Body of pancreas (tissue), 4 donors: ENCODE measurements at regions not wholly inside any gene's neighbourhood (a gene's known extent, or its start where the extent isn't known, plus 50 kb on each side); places are given as distances from the start of the nearest gene placed in this dataset.

ENCODE experiments used
- POLR2A ChIP-seq, 3 donors: fragments of 450-650 bp; IDR thresholded peaks; one replicate each; pipeline ENCODE4 v1.6.1; 2016; ENCODE audit warnings: antibody characterized with exemption in 3 of 3, mild to moderate bottlenecking in 2 of 3
- TF ChIP-seq, protein P1 (sequence below), 7 experiments: fragments of 450-650 bp in 4 of 7; fragments of 200-600 bp in 3 of 7; sonication (generic) in 3 of 7; IDR thresholded peaks; one replicate each; pipeline ENCODE4 v1.5.1; 2016 to 2019; ENCODE audit warnings: antibody characterized with exemption in 7 of 7

- TF ChIP-seq, protein P1, sequence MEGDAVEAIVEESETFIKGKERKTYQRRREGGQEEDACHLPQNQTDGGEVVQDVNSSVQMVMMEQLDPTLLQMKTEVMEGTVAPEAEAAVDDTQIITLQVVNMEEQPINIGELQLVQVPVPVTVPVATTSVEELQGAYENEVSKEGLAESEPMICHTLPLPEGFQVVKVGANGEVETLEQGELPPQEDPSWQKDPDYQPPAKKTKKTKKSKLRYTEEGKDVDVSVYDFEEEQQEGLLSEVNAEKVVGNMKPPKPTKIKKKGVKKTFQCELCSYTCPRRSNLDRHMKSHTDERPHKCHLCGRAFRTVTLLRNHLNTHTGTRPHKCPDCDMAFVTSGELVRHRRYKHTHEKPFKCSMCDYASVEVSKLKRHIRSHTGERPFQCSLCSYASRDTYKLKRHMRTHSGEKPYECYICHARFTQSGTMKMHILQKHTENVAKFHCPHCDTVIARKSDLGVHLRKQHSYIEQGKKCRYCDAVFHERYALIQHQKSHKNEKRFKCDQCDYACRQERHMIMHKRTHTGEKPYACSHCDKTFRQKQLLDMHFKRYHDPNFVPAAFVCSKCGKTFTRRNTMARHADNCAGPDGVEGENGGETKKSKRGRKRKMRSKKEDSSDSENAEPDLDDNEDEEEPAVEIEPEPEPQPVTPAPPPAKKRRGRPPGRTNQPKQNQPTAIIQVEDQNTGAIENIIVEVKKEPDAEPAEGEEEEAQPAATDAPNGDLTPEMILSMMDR (IDR thresholded peaks at IDR 0.05) = no peak
- TF ChIP-seq POLR2A (IDR thresholded peaks at IDR 0.05) = no peak
These were observed 921.3 kb downstream of the TUSC7 start for GRCh38 chr3:117630885-117631284.
